ENCODE measurements at regions not wholly inside any gene's neighbourhood (a gene's known extent, or its start where the extent isn't known, plus 50 kb on each side); places are given as distances from the start of the nearest gene placed in this dataset.

DNA sequence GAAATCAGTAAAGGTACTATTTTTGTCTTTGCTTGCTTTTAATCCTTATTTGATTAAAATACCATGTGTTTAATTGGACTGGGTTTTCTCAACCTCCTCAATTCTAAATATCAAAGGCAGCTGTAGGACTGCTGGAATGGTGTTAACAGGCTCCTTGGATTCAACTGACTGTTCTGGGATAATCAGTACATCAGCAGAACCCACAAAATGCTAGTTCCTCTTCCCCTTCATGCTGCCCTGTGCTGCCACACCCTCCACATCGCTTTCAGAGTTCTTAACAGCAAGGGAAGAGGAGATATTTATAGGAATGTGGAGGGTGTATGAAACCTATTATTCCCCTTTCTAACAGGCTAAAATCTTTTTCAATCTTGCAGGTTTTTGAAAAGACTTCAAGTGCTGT lies 82.4 kb downstream of the KCTD12 start:
- TF ChIP-seq, protein P1, sequence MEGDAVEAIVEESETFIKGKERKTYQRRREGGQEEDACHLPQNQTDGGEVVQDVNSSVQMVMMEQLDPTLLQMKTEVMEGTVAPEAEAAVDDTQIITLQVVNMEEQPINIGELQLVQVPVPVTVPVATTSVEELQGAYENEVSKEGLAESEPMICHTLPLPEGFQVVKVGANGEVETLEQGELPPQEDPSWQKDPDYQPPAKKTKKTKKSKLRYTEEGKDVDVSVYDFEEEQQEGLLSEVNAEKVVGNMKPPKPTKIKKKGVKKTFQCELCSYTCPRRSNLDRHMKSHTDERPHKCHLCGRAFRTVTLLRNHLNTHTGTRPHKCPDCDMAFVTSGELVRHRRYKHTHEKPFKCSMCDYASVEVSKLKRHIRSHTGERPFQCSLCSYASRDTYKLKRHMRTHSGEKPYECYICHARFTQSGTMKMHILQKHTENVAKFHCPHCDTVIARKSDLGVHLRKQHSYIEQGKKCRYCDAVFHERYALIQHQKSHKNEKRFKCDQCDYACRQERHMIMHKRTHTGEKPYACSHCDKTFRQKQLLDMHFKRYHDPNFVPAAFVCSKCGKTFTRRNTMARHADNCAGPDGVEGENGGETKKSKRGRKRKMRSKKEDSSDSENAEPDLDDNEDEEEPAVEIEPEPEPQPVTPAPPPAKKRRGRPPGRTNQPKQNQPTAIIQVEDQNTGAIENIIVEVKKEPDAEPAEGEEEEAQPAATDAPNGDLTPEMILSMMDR (IDR thresholded peaks at IDR 0.05) = no peak
- peak; percentile 64 for ATAC-seq
- Histone ChIP-seq H3K4me3 (no peak overlapping the region), H3K36me3 (no peaks in the 10 kb centered on the region), H3K9me3 (no peaks in the 10 kb centered on the region), H3K4me1 (no peaks in the 10 kb centered on the region), H3K27me3 (no peaks in the 10 kb centered on the region), H3K27ac (no peak overlapping the region)
- no peak for DNase-seq
- intact Hi-C loops (cut with DNase I) = no loop called here

DNA sequence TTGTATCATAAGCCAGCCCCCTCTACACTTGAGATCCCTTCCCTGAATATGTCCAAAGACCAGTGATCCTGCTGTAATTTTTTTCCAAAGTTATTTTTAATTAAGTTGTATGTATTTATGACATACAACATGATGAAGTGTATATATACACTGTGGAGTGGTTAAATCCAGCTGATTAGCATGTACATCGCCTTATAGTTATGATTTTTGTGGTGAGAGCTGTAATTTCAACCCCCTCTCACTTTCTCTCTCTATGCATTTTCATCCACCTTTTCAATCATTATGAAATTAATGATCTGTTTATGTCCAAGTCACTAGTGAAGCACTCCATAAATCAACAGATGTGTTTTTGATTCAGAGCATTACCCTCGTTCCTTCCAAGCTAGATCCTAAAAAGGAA lies 85.3 kb downstream of the KCTD12 start:
- Histone ChIP-seq H3K4me3 (no peak overlapping the region), H3K27ac (no peak overlapping the region), H3K27me3 (no peaks in the 10 kb centered on the region), H3K4me1 (no peaks in the 10 kb centered on the region), H3K36me3 (no peaks in the 10 kb centered on the region), H3K9me3 (no peaks in the 10 kb centered on the region)
- DNase-seq (no peak), ATAC-seq (no peak)
- intact Hi-C loops (cut with DNase I) = no loop called here
- TF ChIP-seq, protein P1 (IDR thresholded peaks at IDR 0.05) = no peak

DNA sequence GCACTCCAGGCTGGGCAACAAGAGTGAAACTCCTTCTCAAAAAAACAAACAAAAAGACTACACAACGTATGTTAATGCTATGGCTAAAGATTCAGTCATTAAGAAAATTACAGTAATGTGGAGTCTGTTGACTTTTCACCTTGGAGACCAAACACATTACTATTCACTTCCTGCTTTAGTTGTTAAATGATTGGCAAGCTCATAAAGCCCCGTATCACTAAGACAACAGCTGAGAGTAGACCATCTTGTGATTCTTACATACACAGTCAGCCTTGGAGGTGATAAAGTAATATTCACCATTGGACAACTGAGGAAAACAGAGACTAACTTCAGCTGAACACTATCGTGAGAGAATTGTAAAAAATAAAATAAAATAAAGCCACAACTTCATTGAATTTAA lies 86.5 kb downstream of the KCTD12 start:
- TF ChIP-seq, protein P1 (IDR thresholded peaks at IDR 0.05) = no peak
- DNase-seq (no peak), ATAC-seq (peak; percentile 72)
- Histone ChIP-seq H3K9me3 (no peaks in the 10 kb centered on the region), H3K36me3 (no peaks in the 10 kb centered on the region), H3K27ac (no peak overlapping the region), H3K4me1 (no peaks in the 10 kb centered on the region), H3K27me3 (no peaks in the 10 kb centered on the region), H3K4me3 (no peak overlapping the region)
- intact Hi-C loops (cut with DNase I) = no loop called here

DNA sequence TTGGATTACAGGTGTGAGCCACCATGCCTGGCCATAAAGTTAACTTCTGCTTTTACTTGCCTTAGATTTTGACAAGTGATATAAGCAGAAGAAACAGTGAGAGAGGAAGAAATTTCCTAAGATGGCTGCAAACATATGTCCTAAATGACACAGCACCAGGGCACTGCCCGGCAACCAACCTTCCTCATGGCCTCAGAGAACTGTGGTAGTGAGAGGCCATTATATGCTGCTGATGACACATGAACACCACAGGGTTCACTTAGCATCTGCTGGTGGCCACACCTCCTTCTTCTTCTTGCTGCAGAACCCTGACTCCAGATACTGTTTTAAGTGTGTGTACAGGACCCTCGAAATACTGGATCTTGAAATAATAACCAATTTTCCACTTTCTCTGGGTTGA lies 88.2 kb downstream of the KCTD12 start:
- Histone ChIP-seq H3K4me3 (no peak overlapping the region), H3K27ac (no peak overlapping the region), H3K9me3 (no peaks in the 10 kb centered on the region), H3K4me1 (no peaks in the 10 kb centered on the region), H3K36me3 (no peaks in the 10 kb centered on the region), H3K27me3 (no peaks in the 10 kb centered on the region)
- no peak for DNase-seq
- peak; percentile 82 for ATAC-seq
- intact Hi-C loops (cut with DNase I) = no loop called here
- TF ChIP-seq, protein P1 (IDR thresholded peaks at IDR 0.05) = no peak

DNA sequence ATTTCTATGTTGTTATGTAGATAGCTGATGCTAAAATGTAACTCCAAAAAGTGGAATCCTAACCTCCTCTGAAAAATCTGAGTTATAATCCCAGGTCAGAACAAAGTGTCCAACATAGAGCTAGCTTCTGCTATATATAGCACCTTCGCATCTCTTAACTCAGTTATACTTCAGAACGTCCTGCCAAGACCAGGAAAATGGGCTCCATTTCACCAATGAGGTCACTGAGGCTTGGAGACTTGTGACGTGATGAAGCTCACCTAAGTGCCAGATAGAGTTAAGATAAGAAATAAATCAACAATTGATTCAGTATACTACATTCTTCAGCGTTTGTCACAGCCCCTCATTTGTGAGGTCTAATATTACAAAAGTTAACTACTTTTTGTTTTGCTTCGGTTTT lies 88.8 kb downstream of the KCTD12 start:
- Histone ChIP-seq H3K4me1 (no peaks in the 10 kb centered on the region), H3K9me3 (no peaks in the 10 kb centered on the region), H3K27ac (no peak overlapping the region), H3K27me3 (no peaks in the 10 kb centered on the region), H3K36me3 (no peaks in the 10 kb centered on the region), H3K4me3 (no peak overlapping the region)
- intact Hi-C loops (cut with DNase I) = no loop called here
- DNase-seq (no peak), ATAC-seq (no peak)
- TF ChIP-seq, protein P1 (IDR thresholded peaks at IDR 0.05) = no peak

DNA sequence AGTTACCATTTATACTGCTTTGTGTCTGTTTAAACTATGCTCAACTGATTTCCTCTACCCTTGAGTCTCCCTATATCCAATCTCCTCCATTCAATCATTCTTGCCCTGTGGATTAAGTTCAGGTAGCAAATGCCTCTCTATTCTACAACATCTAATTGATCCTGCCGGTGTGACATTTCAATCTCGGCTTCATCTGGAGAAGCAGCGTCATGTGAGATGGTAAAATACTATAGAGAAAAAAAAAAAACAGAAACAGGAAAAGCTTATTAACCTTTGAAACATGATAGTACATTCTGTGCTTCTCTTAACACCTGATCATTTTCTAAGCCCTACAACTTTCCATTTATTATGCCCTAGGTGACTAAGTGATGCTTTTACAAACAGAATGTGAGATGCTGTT lies 89.4 kb downstream of the KCTD12 start:
- Histone ChIP-seq H3K27me3 (no peaks in the 10 kb centered on the region), H3K4me1 (no peaks in the 10 kb centered on the region), H3K4me3 (no peak overlapping the region), H3K36me3 (no peaks in the 10 kb centered on the region), H3K9me3 (no peaks in the 10 kb centered on the region), H3K27ac (no peak overlapping the region)
- intact Hi-C loops (cut with DNase I) = no loop called here
- DNase-seq = no peak
- ATAC-seq = no peak
- TF ChIP-seq, protein P1 (IDR thresholded peaks at IDR 0.05) = no peak
